ENCODE measurements at regions not wholly inside any gene's neighbourhood (a gene's known extent, or its start where the extent isn't known, plus 50 kb on each side); places are given as distances from the start of the nearest gene placed in this dataset.

DNA sequence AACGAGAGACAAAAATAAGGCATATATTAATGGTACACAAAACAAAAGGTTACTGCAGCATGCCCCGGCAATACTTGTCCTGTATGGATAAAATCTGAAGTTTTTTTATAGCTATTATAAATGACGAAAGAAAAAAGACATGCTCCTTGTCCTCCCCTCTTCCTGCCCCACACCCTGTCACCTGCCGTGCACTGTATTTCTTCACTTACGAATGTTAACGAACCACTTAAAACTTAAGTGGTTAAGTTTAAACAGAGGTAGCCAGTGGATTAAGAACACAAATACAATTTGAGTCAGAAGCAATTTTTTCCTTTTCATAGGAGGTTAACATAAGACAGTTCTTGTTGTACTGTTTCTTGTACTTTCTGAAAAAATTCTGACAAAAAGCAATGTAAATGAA is 799.1 kb upstream of the NECTIN3 start:
- TF ChIP-seq FOXK2 (IDR thresholded peaks at IDR 0.05) = no peak
- no peak for TF ChIP-seq CBX3 (IDR thresholded peaks at IDR 0.05; ENCODE audit: borderline replicate concordance, low read depth)
- no peak for TF ChIP-seq EZH2 (IDR thresholded peaks at IDR 0.05; ENCODE audit: borderline replicate concordance, control insufficient read depth, low read depth, low read length)
- TF ChIP-seq, protein P1, sequence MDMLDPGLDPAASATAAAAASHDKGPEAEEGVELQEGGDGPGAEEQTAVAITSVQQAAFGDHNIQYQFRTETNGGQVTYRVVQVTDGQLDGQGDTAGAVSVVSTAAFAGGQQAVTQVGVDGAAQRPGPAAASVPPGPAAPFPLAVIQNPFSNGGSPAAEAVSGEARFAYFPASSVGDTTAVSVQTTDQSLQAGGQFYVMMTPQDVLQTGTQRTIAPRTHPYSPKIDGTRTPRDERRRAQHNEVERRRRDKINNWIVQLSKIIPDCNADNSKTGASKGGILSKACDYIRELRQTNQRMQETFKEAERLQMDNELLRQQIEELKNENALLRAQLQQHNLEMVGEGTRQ (IDR thresholded peaks at IDR 0.05; ENCODE audit: borderline replicate concordance, low read depth, low read length) = no peak
- TF ChIP-seq, protein P2, sequence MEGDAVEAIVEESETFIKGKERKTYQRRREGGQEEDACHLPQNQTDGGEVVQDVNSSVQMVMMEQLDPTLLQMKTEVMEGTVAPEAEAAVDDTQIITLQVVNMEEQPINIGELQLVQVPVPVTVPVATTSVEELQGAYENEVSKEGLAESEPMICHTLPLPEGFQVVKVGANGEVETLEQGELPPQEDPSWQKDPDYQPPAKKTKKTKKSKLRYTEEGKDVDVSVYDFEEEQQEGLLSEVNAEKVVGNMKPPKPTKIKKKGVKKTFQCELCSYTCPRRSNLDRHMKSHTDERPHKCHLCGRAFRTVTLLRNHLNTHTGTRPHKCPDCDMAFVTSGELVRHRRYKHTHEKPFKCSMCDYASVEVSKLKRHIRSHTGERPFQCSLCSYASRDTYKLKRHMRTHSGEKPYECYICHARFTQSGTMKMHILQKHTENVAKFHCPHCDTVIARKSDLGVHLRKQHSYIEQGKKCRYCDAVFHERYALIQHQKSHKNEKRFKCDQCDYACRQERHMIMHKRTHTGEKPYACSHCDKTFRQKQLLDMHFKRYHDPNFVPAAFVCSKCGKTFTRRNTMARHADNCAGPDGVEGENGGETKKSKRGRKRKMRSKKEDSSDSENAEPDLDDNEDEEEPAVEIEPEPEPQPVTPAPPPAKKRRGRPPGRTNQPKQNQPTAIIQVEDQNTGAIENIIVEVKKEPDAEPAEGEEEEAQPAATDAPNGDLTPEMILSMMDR (IDR thresholded peaks at IDR 0.05 in 2 of 3, conservative IDR thresholded peaks at IDR 0.05 in 1 of 3; ENCODE audit: control insufficient read depth in 2 of 3, extremely low read depth in 1 of 3, insufficient read depth in 1 of 3, low read depth in 3 of 3, low read length in 3 of 3) = no peak
- TF ChIP-seq, protein P3, sequence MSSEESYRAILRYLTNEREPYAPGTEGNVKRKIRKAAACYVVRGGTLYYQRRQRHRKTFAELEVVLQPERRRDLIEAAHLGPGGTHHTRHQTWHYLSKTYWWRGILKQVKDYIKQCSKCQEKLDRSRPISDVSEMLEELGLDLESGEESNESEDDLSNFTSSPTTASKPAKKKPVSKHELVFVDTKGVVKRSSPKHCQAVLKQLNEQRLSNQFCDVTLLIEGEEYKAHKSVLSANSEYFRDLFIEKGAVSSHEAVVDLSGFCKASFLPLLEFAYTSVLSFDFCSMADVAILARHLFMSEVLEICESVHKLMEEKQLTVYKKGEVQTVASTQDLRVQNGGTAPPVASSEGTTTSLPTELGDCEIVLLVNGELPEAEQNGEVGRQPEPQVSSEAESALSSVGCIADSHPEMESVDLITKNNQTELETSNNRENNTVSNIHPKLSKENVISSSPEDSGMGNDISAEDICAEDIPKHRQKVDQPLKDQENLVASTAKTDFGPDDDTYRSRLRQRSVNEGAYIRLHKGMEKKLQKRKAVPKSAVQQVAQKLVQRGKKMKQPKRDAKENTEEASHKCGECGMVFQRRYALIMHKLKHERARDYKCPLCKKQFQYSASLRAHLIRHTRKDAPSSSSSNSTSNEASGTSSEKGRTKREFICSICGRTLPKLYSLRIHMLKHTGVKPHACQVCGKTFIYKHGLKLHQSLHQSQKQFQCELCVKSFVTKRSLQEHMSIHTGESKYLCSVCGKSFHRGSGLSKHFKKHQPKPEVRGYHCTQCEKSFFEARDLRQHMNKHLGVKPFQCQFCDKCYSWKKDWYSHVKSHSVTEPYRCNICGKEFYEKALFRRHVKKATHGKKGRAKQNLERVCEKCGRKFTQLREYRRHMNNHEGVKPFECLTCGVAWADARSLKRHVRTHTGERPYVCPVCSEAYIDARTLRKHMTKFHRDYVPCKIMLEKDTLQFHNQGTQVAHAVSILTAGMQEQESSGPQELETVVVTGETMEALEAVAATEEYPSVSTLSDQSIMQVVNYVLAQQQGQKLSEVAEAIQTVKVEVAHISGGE (CRISPR knock-in tag; IDR thresholded peaks at IDR 0.05) = no peak
- no peak for TF ChIP-seq HDGF (IDR thresholded peaks at IDR 0.05)
- no peak for TF ChIP-seq NBN (IDR thresholded peaks at IDR 0.05)
- TF ChIP-seq, protein P4, sequence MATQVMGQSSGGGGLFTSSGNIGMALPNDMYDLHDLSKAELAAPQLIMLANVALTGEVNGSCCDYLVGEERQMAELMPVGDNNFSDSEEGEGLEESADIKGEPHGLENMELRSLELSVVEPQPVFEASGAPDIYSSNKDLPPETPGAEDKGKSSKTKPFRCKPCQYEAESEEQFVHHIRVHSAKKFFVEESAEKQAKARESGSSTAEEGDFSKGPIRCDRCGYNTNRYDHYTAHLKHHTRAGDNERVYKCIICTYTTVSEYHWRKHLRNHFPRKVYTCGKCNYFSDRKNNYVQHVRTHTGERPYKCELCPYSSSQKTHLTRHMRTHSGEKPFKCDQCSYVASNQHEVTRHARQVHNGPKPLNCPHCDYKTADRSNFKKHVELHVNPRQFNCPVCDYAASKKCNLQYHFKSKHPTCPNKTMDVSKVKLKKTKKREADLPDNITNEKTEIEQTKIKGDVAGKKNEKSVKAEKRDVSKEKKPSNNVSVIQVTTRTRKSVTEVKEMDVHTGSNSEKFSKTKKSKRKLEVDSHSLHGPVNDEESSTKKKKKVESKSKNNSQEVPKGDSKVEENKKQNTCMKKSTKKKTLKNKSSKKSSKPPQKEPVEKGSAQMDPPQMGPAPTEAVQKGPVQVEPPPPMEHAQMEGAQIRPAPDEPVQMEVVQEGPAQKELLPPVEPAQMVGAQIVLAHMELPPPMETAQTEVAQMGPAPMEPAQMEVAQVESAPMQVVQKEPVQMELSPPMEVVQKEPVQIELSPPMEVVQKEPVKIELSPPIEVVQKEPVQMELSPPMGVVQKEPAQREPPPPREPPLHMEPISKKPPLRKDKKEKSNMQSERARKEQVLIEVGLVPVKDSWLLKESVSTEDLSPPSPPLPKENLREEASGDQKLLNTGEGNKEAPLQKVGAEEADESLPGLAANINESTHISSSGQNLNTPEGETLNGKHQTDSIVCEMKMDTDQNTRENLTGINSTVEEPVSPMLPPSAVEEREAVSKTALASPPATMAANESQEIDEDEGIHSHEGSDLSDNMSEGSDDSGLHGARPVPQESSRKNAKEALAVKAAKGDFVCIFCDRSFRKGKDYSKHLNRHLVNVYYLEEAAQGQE (IDR thresholded peaks at IDR 0.05; ENCODE audit: low read depth, low read length) = no peak
- TF ChIP-seq SMC3 (IDR thresholded peaks at IDR 0.05; ENCODE audit: borderline replicate concordance, low read length) = no peak
- TF ChIP-seq CHD2 (IDR thresholded peaks at IDR 0.05; ENCODE audit: borderline replicate concordance, low read depth, low read length) = no peak
- TF ChIP-seq NR2C2 (IDR thresholded peaks at IDR 0.05; ENCODE audit: borderline replicate concordance, control insufficient read depth, insufficient read length, low read depth) = no peak

Data from GM12878 (cell line).